ENCODE measurements at regions not wholly inside any gene's neighbourhood (a gene's known extent, or its start where the extent isn't known, plus 50 kb on each side); places are given as distances from the start of the nearest gene placed in this dataset.

DNA sequence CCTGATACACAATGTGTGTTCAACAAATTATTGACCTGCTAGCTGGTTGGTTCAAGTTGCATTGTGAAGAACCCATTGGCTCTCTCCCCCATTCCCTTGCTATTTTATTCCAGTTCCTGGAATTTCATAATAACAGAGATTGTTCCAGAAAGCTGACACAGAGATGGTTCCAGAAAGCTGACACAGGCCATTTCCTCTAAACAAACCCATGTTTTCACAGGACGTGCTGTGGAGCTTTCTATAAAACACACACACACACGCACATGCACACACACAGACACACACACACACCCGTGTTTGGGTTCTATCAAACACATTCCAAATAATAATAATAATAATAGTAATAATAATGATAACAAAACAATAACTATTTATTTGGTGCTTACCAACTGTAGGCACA lies 259.1 kb downstream of the CLIC5 start:
- no peaks in the 10 kb centered on the region for H3K4me1 ChIP-seq (ENCODE audit: control insufficient read depth in 1 of 2, extremely low read depth in 1 of 2, insufficient read depth in 2 of 2, low read length in 2 of 2)
- no peak overlapping the region for H3K4me3 Mint-ChIP-seq
- H3K4me1 Mint-ChIP-seq = no peaks in the 10 kb centered on the region
- H3K9me3 ChIP-seq = no peaks in the 10 kb centered on the region
- H3K36me3 ChIP-seq (ENCODE audit: control insufficient read depth in 2 of 2, extremely low read depth in 1 of 2, insufficient read depth in 1 of 2, low read length in 1 of 2) = no peaks in the 10 kb centered on the region
- no CpG with 5 or more reads among the region's 3 CpGs for WGBS (ENCODE audit: insufficient coverage)
- H3K4me3 ChIP-seq (ENCODE audit: control insufficient read depth in 1 of 2, extremely low read depth in 1 of 2, low read length in 1 of 2) = no peak overlapping the region
- no peaks in the 10 kb centered on the region for H3K9me3 Mint-ChIP-seq
- ATAC-seq (replicated peaks in 1 of 4) (no peak), DNase-seq (no peak)
- no peaks in the 10 kb centered on the region for H3K27me3 ChIP-seq (replicated peaks in 1 of 2; ENCODE audit: control insufficient read depth in 2 of 2, extremely low read depth in 1 of 2, insufficient read depth in 2 of 2, low read length in 1 of 2)
- no peak overlapping the region for H3K27ac ChIP-seq (ENCODE audit: low read length)
- no peaks in the 10 kb centered on the region for H3K36me3 Mint-ChIP-seq
- no peak overlapping the region for H3K27ac Mint-ChIP-seq
- CTCF ChIA-PET = no interaction called here
- POLR2A ChIA-PET = no interaction called here
- peaks cover 3 to 11% of the 10 kb centered on the region in 2 donors for H3K27me3 Mint-ChIP-seq

DNA sequence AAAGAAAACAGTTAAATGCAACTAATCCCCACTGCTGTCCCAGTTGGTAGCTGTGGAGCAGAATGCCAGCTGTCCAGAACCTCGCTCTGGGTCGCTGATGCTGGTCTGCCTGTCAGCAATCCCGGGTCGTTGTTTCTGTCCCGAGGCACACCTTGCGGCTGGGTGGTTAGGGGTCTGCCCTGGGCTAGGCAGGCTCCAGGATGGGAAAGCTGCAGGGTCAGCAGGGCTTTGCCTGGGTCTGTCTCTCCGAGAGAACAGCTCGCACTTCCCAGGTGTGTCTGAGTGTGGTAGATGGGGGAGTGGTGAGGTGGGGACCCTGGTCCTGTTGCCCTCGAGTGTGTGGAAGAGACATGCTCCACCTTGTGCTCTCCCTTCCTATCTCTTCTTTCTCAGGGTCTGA lies 261.2 kb downstream of the CLIC5 start:
- H3K4me3 ChIP-seq (ENCODE audit: control insufficient read depth in 1 of 2, extremely low read depth in 1 of 2, low read length in 1 of 2) = no peak overlapping the region
- POLR2A ChIA-PET = no interaction called here
- DNase-seq (no peak), ATAC-seq (replicated peaks in 1 of 4) (no peak)
- Mint-ChIP-seq H3K36me3 (no peaks in the 10 kb centered on the region), H3K4me3 (no peak overlapping the region), H3K4me1 (no peaks in the 10 kb centered on the region), H3K9me3 (no peaks in the 10 kb centered on the region), H3K27me3 (peaks cover 5 to 9% of the 10 kb centered on the region in 2 donors), H3K27ac (no peak overlapping the region)
- no peaks in the 10 kb centered on the region for H3K27me3 ChIP-seq (replicated peaks in 1 of 2; ENCODE audit: control insufficient read depth in 2 of 2, extremely low read depth in 1 of 2, insufficient read depth in 2 of 2, low read length in 1 of 2)
- H3K27ac ChIP-seq (ENCODE audit: low read length) = no peak overlapping the region
- H3K36me3 ChIP-seq (ENCODE audit: control insufficient read depth in 2 of 2, extremely low read depth in 1 of 2, insufficient read depth in 1 of 2, low read length in 1 of 2) = no peaks in the 10 kb centered on the region
- WGBS (ENCODE audit: insufficient coverage) = 98% methylated on average over 8 of the region's 9 CpGs
- CTCF ChIA-PET = no interaction called here
- no peaks in the 10 kb centered on the region for H3K9me3 ChIP-seq
- no peaks in the 10 kb centered on the region for H3K4me1 ChIP-seq (ENCODE audit: control insufficient read depth in 1 of 2, extremely low read depth in 1 of 2, insufficient read depth in 2 of 2, low read length in 2 of 2)

DNA sequence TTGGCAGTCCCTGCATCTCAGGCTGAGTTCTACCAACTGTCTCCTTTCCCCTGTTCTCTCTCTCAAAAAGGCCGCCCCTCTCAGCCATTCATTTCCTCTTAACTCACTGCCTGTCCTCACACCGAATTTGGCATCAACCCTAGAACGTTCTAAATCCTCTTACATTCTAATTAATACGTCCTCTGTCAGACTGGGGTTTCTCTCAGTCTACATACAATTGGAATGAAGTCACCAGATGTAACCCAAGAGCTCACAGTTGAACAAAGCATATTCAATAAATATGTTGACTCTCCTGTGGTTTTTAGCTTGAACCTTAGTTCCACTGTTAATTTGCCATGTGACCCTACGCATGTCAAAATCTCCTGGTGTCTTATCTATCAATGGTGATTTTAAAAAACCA lies 269.6 kb downstream of the CLIC5 start:
- Histone ChIP-seq H3K36me3 (ENCODE audit: control insufficient read depth in 2 of 2, extremely low read depth in 1 of 2, insufficient read depth in 1 of 2, low read length in 1 of 2) (no peaks in the 10 kb centered on the region), H3K27ac (ENCODE audit: low read length) (no peak overlapping the region), H3K4me1 (ENCODE audit: control insufficient read depth in 1 of 2, extremely low read depth in 1 of 2, insufficient read depth in 2 of 2, low read length in 2 of 2) (no peaks in the 10 kb centered on the region), H3K4me3 (ENCODE audit: control insufficient read depth in 1 of 2, extremely low read depth in 1 of 2, low read length in 1 of 2) (no peak overlapping the region), H3K27me3 (replicated peaks in 1 of 2; ENCODE audit: control insufficient read depth in 2 of 2, extremely low read depth in 1 of 2, insufficient read depth in 2 of 2, low read length in 1 of 2) (no peaks in the 10 kb centered on the region), H3K9me3 (no peaks in the 10 kb centered on the region)
- H3K27ac Mint-ChIP-seq = no peak overlapping the region
- H3K4me1 Mint-ChIP-seq = peaks cover 9 to 14% (median 13%) of the 10 kb centered on the region in 3 donors
- 100% methylated on average over 1 of the region's 5 CpGs for WGBS (ENCODE audit: insufficient coverage)
- ChIA-PET CTCF (no interaction called here), POLR2A (no interaction called here)
- H3K27me3 Mint-ChIP-seq = peaks cover 4 to 5% of the 10 kb centered on the region in 2 donors
- no peak for ATAC-seq (replicated peaks in 1 of 4)
- H3K36me3 Mint-ChIP-seq = no peaks in the 10 kb centered on the region
- no peak overlapping the region for H3K4me3 Mint-ChIP-seq
- peaks cover 4 to 14% (median 11%) of the 10 kb centered on the region in 3 donors for H3K9me3 Mint-ChIP-seq
- no peak for DNase-seq

DNA sequence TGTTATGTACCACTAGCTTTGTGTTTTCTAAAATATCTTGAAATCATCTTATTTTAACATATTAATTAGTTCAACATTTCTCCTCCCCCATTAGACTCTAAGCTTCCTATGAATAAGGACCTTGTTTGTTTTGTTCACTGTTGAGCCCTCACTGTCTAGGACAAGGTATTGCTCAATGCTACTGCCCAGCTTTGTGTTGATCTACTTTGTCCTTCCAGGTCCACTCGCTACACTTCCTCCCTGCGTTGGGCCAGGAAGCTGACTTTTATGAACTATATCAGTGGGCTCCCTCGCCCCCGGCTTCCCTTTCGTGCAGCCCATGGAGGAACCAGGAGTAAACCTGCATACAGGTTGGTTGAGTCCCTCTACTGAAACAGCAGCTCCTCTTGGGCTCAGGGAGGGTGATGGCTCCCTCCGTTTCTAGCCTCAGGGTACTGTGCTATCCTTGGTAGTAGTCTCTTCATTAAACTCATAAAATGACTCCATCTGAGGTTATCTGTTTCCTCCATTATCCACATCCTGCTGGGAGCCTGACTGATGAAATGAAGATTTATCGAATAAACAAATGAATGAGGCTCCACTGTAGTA lies 272.5 kb downstream of the CLIC5 start:
- Mint-ChIP-seq H3K27ac (no peak overlapping the region), H3K9me3 (peaks cover 4 to 9% (median 8%) of the 10 kb centered on the region in 3 donors), H3K4me3 (no peak overlapping the region), H3K27me3 (no peaks in the 10 kb centered on the region), H3K4me1 (peaks cover 11 to 17% (median 13%) of the 10 kb centered on the region in 3 donors), H3K36me3 (no peaks in the 10 kb centered on the region)
- H3K4me1 ChIP-seq (ENCODE audit: control insufficient read depth in 1 of 2, extremely low read depth in 1 of 2, insufficient read depth in 2 of 2, low read length in 2 of 2) = peaks cover 0 to under 1% of the 10 kb centered on the region in 2 experiments
- H3K9me3 ChIP-seq = no peaks in the 10 kb centered on the region
- ChIA-PET CTCF (interaction anchor here in 1 of 2 donors (0.6 kb wide), 1 partner anchor 1136 kb away, joined by 3 read pairs; no protein-coding TSS in a partner anchor), POLR2A (no interaction called here)
- H3K36me3 ChIP-seq (ENCODE audit: control insufficient read depth in 2 of 2, extremely low read depth in 1 of 2, insufficient read depth in 1 of 2, low read length in 1 of 2) = no peaks in the 10 kb centered on the region
- WGBS (ENCODE audit: insufficient coverage) = 77% methylated on average over 3 of the region's 7 CpGs
- ATAC-seq (replicated peaks in 1 of 4) (no peak), DNase-seq (no peak)
- H3K4me3 ChIP-seq (ENCODE audit: control insufficient read depth in 1 of 2, extremely low read depth in 1 of 2, low read length in 1 of 2) = no peak overlapping the region
- H3K27me3 ChIP-seq (replicated peaks in 1 of 2; ENCODE audit: control insufficient read depth in 2 of 2, extremely low read depth in 1 of 2, insufficient read depth in 2 of 2, low read length in 1 of 2) = no peaks in the 10 kb centered on the region
- no peak overlapping the region for H3K27ac ChIP-seq (ENCODE audit: low read length)

DNA sequence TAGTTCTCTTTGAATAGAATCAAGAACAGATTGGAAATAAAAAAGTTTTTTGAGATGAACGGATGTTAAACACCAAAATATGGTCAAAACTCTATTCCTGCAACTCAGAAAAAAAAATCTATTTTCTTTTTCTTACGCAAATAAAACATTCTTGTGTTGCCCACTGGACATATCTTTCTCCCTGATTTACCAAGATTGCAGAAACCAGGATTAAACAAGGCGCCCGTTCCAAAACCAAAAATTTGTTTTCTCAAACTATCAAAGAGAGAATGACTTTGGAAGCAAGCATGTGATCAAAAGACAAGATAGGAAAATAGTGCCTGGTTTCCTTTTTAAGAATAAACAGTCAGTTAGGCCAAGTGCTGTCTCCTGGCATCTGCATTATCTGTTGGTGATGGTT lies 273.1 kb downstream of the CLIC5 start:
- H3K4me1 Mint-ChIP-seq = peaks cover 17 to 22% (median 18%) of the 10 kb centered on the region in 3 donors
- no CpG with 5 or more reads among the region's 4 CpGs for WGBS (ENCODE audit: insufficient coverage)
- DNase-seq = no peak
- POLR2A ChIA-PET = no interaction called here
- Histone ChIP-seq H3K4me3 (ENCODE audit: control insufficient read depth in 1 of 2, extremely low read depth in 1 of 2, low read length in 1 of 2) (no peak overlapping the region), H3K9me3 (no peaks in the 10 kb centered on the region), H3K27me3 (replicated peaks in 1 of 2; ENCODE audit: control insufficient read depth in 2 of 2, extremely low read depth in 1 of 2, insufficient read depth in 2 of 2, low read length in 1 of 2) (no peaks in the 10 kb centered on the region), H3K36me3 (ENCODE audit: control insufficient read depth in 2 of 2, extremely low read depth in 1 of 2, insufficient read depth in 1 of 2, low read length in 1 of 2) (no peaks in the 10 kb centered on the region), H3K4me1 (ENCODE audit: control insufficient read depth in 1 of 2, extremely low read depth in 1 of 2, insufficient read depth in 2 of 2, low read length in 2 of 2) (peaks cover 0 to 5% of the 10 kb centered on the region in 2 experiments), H3K27ac (ENCODE audit: low read length) (no peak overlapping the region)
- H3K27ac Mint-ChIP-seq = no peak overlapping the region
- H3K4me3 Mint-ChIP-seq = no peak overlapping the region
- no peaks in the 10 kb centered on the region for H3K36me3 Mint-ChIP-seq
- no peak for ATAC-seq (replicated peaks in 1 of 4)
- peaks cover 2 to 4% (median 3%) of the 10 kb centered on the region in 3 donors for H3K9me3 Mint-ChIP-seq
- no peaks in the 10 kb centered on the region for H3K27me3 Mint-ChIP-seq
- CTCF ChIA-PET = interaction anchor here in 1 of 2 donors (0.6 kb wide), 1 partner anchor 1135 kb away, joined by 3 read pairs; no protein-coding TSS in a partner anchor

DNA sequence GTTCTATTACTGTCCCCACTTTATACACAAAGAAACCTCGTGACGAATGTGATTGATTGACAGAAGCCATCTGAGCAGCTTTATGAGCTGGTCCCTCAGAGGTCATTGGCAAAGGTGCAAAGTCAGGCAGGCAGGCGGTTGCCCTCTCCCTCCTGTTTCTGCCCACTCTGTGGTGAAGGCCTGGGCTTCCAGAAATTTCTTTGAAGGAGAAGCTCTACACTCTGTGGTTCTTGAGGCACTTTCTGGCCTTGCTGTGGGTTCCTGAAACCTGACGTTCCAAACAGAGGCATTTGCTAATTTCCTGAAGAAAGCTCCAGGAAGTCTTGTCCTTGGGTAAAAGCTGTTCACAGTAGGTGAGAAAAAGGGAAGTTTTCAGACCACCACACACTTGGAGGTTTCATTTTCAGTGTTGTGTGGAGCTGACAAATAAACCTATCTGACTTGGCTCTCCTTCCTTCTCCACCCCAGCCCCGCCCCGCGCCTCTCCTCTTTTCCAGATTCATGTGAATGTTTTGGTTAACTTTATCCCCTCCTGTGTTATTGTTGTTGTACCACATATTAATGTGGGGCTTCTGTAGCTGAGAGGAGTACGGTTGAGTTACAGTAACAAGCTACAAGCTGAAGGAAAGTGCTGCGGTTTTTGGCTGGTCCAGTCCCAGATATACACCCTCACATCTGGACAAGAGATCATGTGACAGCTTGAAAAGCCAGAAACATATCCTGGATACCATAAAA lies 274.1 kb downstream of the CLIC5 start:
- WGBS (ENCODE audit: insufficient coverage) = 40% methylated on average over 1 of the region's 9 CpGs
- ChIA-PET CTCF (interaction anchor here in 1 of 2 donors (0.7 kb wide), 1 partner anchor 9 kb away, joined by 3 read pairs; no protein-coding TSS in a partner anchor), POLR2A (no interaction called here)
- Histone ChIP-seq H3K27ac (ENCODE audit: low read length) (no peak overlapping the region), H3K36me3 (ENCODE audit: control insufficient read depth in 2 of 2, extremely low read depth in 1 of 2, insufficient read depth in 1 of 2, low read length in 1 of 2) (no peaks in the 10 kb centered on the region), H3K4me1 (ENCODE audit: control insufficient read depth in 1 of 2, extremely low read depth in 1 of 2, insufficient read depth in 2 of 2, low read length in 2 of 2) (peaks cover 0 to 5% of the 10 kb centered on the region in 2 experiments), H3K9me3 (no peaks in the 10 kb centered on the region), H3K4me3 (ENCODE audit: control insufficient read depth in 1 of 2, extremely low read depth in 1 of 2, low read length in 1 of 2) (no peak overlapping the region), H3K27me3 (replicated peaks in 1 of 2; ENCODE audit: control insufficient read depth in 2 of 2, extremely low read depth in 1 of 2, insufficient read depth in 2 of 2, low read length in 1 of 2) (no peaks in the 10 kb centered on the region)
- no peaks in the 10 kb centered on the region for H3K9me3 Mint-ChIP-seq
- peak in 1 of 35 experiments; percentile 5 for DNase-seq
- no peak overlapping the region for H3K4me3 Mint-ChIP-seq
- peaks cover 21 to 25% (median 22%) of the 10 kb centered on the region in 3 donors for H3K4me1 Mint-ChIP-seq
- H3K27ac Mint-ChIP-seq = no peak overlapping the region
- no peaks in the 10 kb centered on the region for H3K36me3 Mint-ChIP-seq
- no peaks in the 10 kb centered on the region for H3K27me3 Mint-ChIP-seq
- no peak for ATAC-seq (replicated peaks in 1 of 4)

Measured in T-cell (primary cell).